ENCODE measurements at regions not wholly inside any gene's neighbourhood (a gene's known extent, or its start where the extent isn't known, plus 50 kb on each side); places are given as distances from the start of the nearest gene placed in this dataset.
"Not testable (repeated sequence)": the region's sequence is repeated elsewhere in the genome, so short reads cannot be mapped to it uniquely, and the experiment has no call there.

DNA sequence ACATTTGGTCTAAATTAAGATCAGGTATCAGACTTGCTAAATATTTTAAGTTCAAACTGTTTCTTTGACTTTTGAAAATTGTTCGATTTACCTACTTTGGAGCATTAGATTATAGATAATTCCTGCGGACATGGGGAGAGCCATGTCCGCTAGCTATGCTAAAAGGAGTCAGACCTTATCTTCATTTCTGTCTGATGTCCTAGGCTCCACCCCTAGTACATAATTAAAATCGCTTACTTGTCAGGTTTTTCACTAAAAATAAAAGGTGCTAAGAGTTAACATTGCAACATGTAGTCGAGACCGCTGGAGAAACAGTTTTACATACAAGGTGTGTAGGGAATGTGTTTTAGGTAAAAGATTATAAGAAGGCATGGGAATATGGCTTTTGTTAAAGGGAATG, 71.9 kb upstream of the EPS8L3 start:
- TF ChIP-seq ZNF274 (IDR thresholded peaks at IDR 0.05; ENCODE audit: low read depth, low read length); YY1 (IDR thresholded peaks at IDR 0.05; ENCODE audit: insufficient read depth, insufficient read length); SUZ12 (IDR thresholded peaks at IDR 0.05; ENCODE audit: extremely low read depth, insufficient read depth, insufficient read length): not testable (repeated sequence)
